Mesodermal cell (in vitro differentiated cells): ENCODE measurements at regions not wholly inside any gene's neighbourhood (a gene's known extent, or its start where the extent isn't known, plus 50 kb on each side); places are given as distances from the start of the nearest gene placed in this dataset.
"Not testable (repeated sequence)": the region's sequence is repeated elsewhere in the genome, so short reads cannot be mapped to it uniquely, and the experiment has no call there.

Source experiments
- H3K27ac ChIP-seq: 2 replicates; pipeline ENCODE4 v1.7.0; 2013; ENCODE audit warnings: mild to moderate bottlenecking, low read depth, low read length, moderate library complexity; ENCODE audit not compliant: severe bottlenecking
- H3K36me3 ChIP-seq: 2 replicates; pipeline ENCODE4 v1.7.1; 2013; ENCODE audit warnings: mild to moderate bottlenecking, low read length, moderate library complexity; ENCODE audit not compliant: control insufficient read depth, insufficient read depth
- H3K4me1 ChIP-seq: one replicate; pipeline ENCODE4 v1.7.1; 2013; ENCODE audit warnings: mild to moderate bottlenecking, low read length; ENCODE audit not compliant: insufficient read depth, control insufficient read depth, poor library complexity, severe bottlenecking
- H3K4me3 ChIP-seq: 2 replicates; pipeline ENCODE4 v1.7.0; 2013; ENCODE audit warnings: low read length, control low read depth, mild to moderate bottlenecking; ENCODE audit not compliant: insufficient read depth, poor library complexity, severe bottlenecking; ENCODE audit errors: extremely low read depth
- H3K9me3 ChIP-seq: 2 replicates; pipeline ENCODE4 v1.7.1; 2013; ENCODE audit warnings: mild to moderate bottlenecking, low read length, moderate library complexity; ENCODE audit not compliant: control insufficient read depth
- WGBS, 2 experiments: methylation state at CpG; one replicate each; pipeline ENCODE4 v1.1.5; 2013; ENCODE audit warnings: missing lambda C conversion rate in 2 of 2; ENCODE audit not compliant: insufficient coverage in 2 of 2; 5-methylcytosine and 5-hydroxymethylcytosine counted together

- not testable (repeated sequence) for H3K36me3 ChIP-seq, H3K9me3 ChIP-seq, H3K27ac ChIP-seq, H3K4me3 ChIP-seq
- peaks cover 10% of the 10 kb centered on the region for H3K4me1 ChIP-seq
- WGBS, 2 experiments: 60 to 92% methylated on average over 2 of the region's 5 CpGs
Measured at GRCh38 chr11:25488176-25488575, 843.8 kb upstream of the ANO3 start.

GRCh38 chr11:25501426-25501825, 830.5 kb upstream of the ANO3 start:
- H3K27ac ChIP-seq, H3K9me3 ChIP-seq, H3K36me3 ChIP-seq, H3K4me3 ChIP-seq, H3K4me1 ChIP-seq: not testable (repeated sequence)
- 79 to 84% methylated on average over 7 of the region's 7 CpGs for WGBS, 2 experiments

GRCh38 chr11:25515576-25515975, 816.4 kb upstream of the ANO3 start:
- H3K27ac ChIP-seq: no peak overlapping the region
- H3K36me3 ChIP-seq: no peaks in the 10 kb centered on the region
- H3K4me1 ChIP-seq: no peaks in the 10 kb centered on the region
- no peaks in the 10 kb centered on the region for H3K9me3 ChIP-seq
- 85 to 95% methylated on average over 11 to 12 of the region's 13 CpGs for WGBS, 2 experiments
- H3K4me3 ChIP-seq: no peak overlapping the region

DNA sequence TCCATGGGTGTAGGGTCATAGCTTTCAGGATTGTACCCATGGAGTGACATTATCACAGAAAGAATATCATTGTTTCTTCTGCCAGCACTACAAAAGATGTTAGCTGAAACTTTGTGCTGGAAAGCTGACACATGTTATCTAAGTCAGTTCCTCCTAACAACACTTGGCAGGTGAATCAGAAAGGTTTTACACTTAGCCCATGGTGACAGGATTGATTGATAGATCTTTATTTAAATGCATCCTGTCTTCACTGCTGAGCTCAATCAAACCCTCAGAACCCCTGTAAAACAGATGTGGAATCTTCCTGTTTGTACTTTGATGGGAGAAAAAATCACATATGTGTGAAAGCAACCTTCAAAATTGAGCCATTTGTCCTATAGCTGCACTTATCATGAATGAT, 811.5 kb upstream of the ANO3 start:
- H3K27ac ChIP-seq: no peak overlapping the region
- H3K4me3 ChIP-seq: no peak overlapping the region
- no peaks in the 10 kb centered on the region for H3K36me3 ChIP-seq
- no peaks in the 10 kb centered on the region for H3K9me3 ChIP-seq
- H3K4me1 ChIP-seq: no peaks in the 10 kb centered on the region

DNA sequence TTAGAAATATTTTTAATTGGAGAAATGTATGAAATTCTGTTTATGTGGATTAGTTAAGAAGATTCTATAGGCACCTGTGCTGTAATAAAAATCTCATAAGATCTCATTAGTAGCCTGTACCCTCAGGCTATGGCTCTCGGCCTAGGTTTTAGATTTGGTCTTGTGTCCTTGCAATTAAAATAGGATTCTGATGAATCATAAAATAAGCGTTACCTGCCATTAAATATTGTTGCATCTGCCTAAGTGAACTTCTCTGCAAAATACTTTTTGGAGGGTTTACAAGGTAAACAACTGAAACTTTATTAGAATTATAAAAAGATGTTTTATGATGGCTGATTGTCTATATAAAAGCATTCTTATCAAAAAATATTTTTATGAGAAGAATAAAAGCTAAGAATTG, 804.1 kb upstream of the ANO3 start:
- Histone ChIP-seq H3K36me3 (no peaks in the 10 kb centered on the region), H3K4me1 (no peaks in the 10 kb centered on the region), H3K27ac (no peak overlapping the region), H3K4me3 (no peak overlapping the region), H3K9me3 (no peaks in the 10 kb centered on the region)
- WGBS, 2 experiments: no CpG with 5 or more reads among the region's 2 CpGs

- no peak overlapping the region for H3K27ac ChIP-seq
- H3K36me3 ChIP-seq: no peaks in the 10 kb centered on the region
- H3K9me3 ChIP-seq: no peaks in the 10 kb centered on the region
- H3K4me1 ChIP-seq: no peaks in the 10 kb centered on the region
- no peak overlapping the region for H3K4me3 ChIP-seq
- no CpG with 5 or more reads among the region's 1 CpG for WGBS, 2 experiments
Measured at GRCh38 chr11:25529572-25529971, 802.4 kb upstream of the ANO3 start.

DNA sequence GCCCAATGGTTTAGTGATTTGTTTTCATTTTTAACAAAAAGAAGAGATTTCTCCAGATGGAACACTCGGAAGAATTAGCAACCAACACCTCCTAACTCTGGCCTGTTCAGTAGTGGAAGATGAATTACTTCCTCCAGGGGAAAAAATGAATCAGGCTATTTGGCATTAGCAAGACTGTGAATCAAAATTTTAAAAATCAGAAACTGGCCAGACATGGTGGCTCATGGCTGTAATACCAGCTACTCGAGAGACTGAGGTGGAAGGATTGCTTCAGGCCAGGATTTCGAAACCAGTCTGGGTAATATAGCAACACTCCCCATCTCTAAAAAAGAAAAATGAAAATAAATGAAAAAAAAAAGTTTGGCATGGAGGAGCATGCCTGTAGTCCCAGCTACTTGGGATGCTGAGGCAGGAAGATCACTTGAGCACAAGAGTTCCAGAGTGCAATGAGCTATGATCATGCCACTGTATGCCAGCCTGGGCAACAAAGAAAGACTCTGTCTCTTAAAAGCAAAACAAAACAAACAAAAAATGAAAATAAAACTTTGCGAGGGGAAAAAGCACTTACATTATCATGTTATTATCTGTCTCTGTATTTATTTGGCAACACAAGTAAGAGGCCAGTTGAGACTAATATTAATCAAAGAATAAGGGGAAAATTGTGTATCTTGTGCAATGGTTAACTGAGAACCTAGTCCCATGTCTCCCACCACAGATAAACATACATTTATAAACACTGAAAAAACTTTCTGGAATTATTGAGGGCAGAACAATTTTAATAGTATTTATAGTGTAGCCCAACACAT, 796.3 kb upstream of the ANO3 start:
- WGBS, 2 experiments: no CpG with 5 or more reads among the region's 4 CpGs
- Histone ChIP-seq H3K9me3 (no peaks in the 10 kb centered on the region), H3K4me1 (no peaks in the 10 kb centered on the region), H3K36me3 (no peaks in the 10 kb centered on the region), H3K4me3 (no peak overlapping the region), H3K27ac (no peak overlapping the region)

- no CpG with 5 or more reads among the region's 3 CpGs for WGBS, 2 experiments
Measured at GRCh38 chr11:25536289-25536688, 795.6 kb upstream of the ANO3 start.

DNA sequence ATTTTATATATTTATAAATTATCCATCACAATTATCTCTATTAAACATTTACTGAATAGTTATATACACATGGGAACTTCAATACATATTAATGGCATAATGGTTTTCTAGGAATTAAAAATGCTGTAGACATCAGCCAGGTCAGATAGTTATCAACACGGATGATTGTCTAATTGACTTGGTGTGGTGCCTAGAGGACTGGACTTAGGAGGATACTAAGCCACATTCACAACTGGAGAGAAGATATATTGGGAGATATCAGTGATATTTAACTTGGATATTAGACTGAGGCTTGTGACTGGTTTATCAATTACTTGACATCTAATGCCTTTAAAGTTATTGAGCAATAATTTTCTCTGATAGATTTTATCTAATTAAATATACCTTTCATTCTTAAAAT, 794.5 kb upstream of the ANO3 start:
- Histone ChIP-seq H3K4me1 (no peaks in the 10 kb centered on the region), H3K36me3 (no peaks in the 10 kb centered on the region), H3K27ac (no peak overlapping the region), H3K9me3 (no peaks in the 10 kb centered on the region), H3K4me3 (no peak overlapping the region)
- 100% methylated on average over 1 of the region's 1 CpG; no CpG with 5 or more reads in 1 of the 2 experiments for WGBS, 2 experiments

More at GRCh38 chr11:25536289-25536688, 795.6 kb upstream of the ANO3 start:
- Histone ChIP-seq H3K4me3 (no peak overlapping the region), H3K9me3 (no peaks in the 10 kb centered on the region), H3K27ac (no peak overlapping the region), H3K4me1 (no peaks in the 10 kb centered on the region), H3K36me3 (no peaks in the 10 kb centered on the region)

GRCh38 chr11:25547292-25547691, 784.6 kb upstream of the ANO3 start:
- WGBS, 2 experiments: no CpG with 5 or more reads among the region's 2 CpGs
- Histone ChIP-seq H3K4me1 (no peaks in the 10 kb centered on the region), H3K36me3 (no peaks in the 10 kb centered on the region), H3K27ac (no peak overlapping the region), H3K9me3 (no peaks in the 10 kb centered on the region), H3K4me3 (no peak overlapping the region)

- no peak overlapping the region for H3K27ac ChIP-seq
- H3K36me3 ChIP-seq: no peaks in the 10 kb centered on the region
- H3K4me3 ChIP-seq: no peak overlapping the region
- no peaks in the 10 kb centered on the region for H3K4me1 ChIP-seq
- no peaks in the 10 kb centered on the region for H3K9me3 ChIP-seq
- 92 to 100% methylated on average over 2 of the region's 2 CpGs for WGBS, 2 experiments
Measured at GRCh38 chr11:25562417-25562816, 769.5 kb upstream of the ANO3 start.
